ENCODE measurements at regions not wholly inside any gene's neighbourhood (a gene's known extent, or its start where the extent isn't known, plus 50 kb on each side); places are given as distances from the start of the nearest gene placed in this dataset.
"Not testable (repeated sequence)": the region's sequence is repeated elsewhere in the genome, so short reads cannot be mapped to it uniquely, and the experiment has no call there.

- Histone ChIP-seq H3K9me3 (ENCODE audit: low read depth, low read length, poor library complexity, severe bottlenecking) (peaks cover 8% of the 10 kb centered on the region), H3K4me3 (ENCODE audit: low read depth, low read length, poor library complexity, severe bottlenecking) (no peak overlapping the region), H3K27ac (ENCODE audit: low read depth, low read length, poor library complexity, severe bottlenecking) (no peak overlapping the region), H3K27me3 (replicated peaks; ENCODE audit: insufficient read depth, low read depth, low read length, poor library complexity) (no peaks in the 10 kb centered on the region), H3K36me3 (ENCODE audit: insufficient read depth, low read length, poor library complexity, severe bottlenecking) (no peaks in the 10 kb centered on the region), H3K4me1 (ENCODE audit: insufficient read depth, low read length, poor library complexity, severe bottlenecking) (no peaks in the 10 kb centered on the region)
- BruUV-seq (replicated peaks): no TSS peak
- DNase-seq (ENCODE audit: low spot score): no peak
- POLR2A ChIA-PET (ENCODE audit: low non-redundant PET): no interaction called here
- CTCF ChIA-PET: no interaction called here
- intact Hi-C loops (cut with micrococcal nuclease; ENCODE audit: unreplicated experiment): no loop called here
- no peak for TF ChIP-seq EZH2 (IDR thresholded peaks at IDR 0.05; ENCODE audit: borderline replicate concordance, low read depth, low read length, poor library complexity, severe bottlenecking)
These were observed 915.9 kb downstream of the UQCRFS1 start for GRCh38 chr19:28297036-28297435.

DNA sequence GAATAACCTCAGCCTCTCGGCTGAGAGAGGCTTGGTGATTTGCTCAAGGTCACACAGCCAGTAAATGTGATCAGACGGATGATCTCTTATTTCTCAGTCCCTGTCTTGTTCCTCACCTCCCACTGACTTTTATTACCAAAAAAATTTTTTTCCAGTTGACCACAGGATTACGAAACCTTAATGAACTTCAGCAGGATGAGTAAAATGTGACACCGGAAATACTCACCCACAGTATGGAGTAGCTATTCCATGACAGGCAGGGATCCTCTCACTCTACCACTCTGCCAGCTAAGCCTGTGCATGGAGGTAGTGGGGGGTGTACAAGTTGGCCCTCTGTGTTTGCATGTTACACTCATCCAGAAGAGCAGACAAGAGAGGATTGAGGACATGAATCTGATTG, 916.4 kb downstream of the UQCRFS1 start:
- H3K4me1 ChIP-seq (ENCODE audit: insufficient read depth, low read length, poor library complexity, severe bottlenecking): no peaks in the 10 kb centered on the region
- ChIA-PET CTCF (no interaction called here), POLR2A (ENCODE audit: low non-redundant PET) (no interaction called here)
- no peaks in the 10 kb centered on the region for H3K27me3 ChIP-seq (replicated peaks; ENCODE audit: insufficient read depth, low read depth, low read length, poor library complexity)
- no TSS peak for BruUV-seq (replicated peaks)
- TF ChIP-seq CTCF (conservative IDR thresholded peaks at IDR 0.05; ENCODE audit: low read depth, low read length) (no peak), EZH2 (IDR thresholded peaks at IDR 0.05; ENCODE audit: borderline replicate concordance, low read depth, low read length, poor library complexity, severe bottlenecking) (no peak)
- H3K36me3 ChIP-seq (ENCODE audit: insufficient read depth, low read length, poor library complexity, severe bottlenecking): no peaks in the 10 kb centered on the region
- H3K4me3 ChIP-seq (ENCODE audit: low read depth, low read length, poor library complexity, severe bottlenecking): no peak overlapping the region
- intact Hi-C loops (cut with micrococcal nuclease; ENCODE audit: unreplicated experiment): no loop called here
- peak; percentile 64 for DNase-seq (ENCODE audit: low spot score)
- H3K27ac ChIP-seq (ENCODE audit: low read depth, low read length, poor library complexity, severe bottlenecking): no peak overlapping the region
- peaks cover 8% of the 10 kb centered on the region for H3K9me3 ChIP-seq (ENCODE audit: low read depth, low read length, poor library complexity, severe bottlenecking)

GRCh38 chr19:28294975-28295374, 918.0 kb downstream of the UQCRFS1 start:
- H3K36me3 ChIP-seq (ENCODE audit: insufficient read depth, low read length, poor library complexity, severe bottlenecking); H3K4me3 ChIP-seq (ENCODE audit: low read depth, low read length, poor library complexity, severe bottlenecking); CTCF ChIA-PET; H3K27me3 ChIP-seq (replicated peaks; ENCODE audit: insufficient read depth, low read depth, low read length, poor library complexity); H3K9me3 ChIP-seq (ENCODE audit: low read depth, low read length, poor library complexity, severe bottlenecking); H3K27ac ChIP-seq (ENCODE audit: low read depth, low read length, poor library complexity, severe bottlenecking); POLR2A ChIA-PET (ENCODE audit: low non-redundant PET); BruUV-seq (replicated peaks); H3K4me1 ChIP-seq (ENCODE audit: insufficient read depth, low read length, poor library complexity, severe bottlenecking); intact Hi-C loops (cut with micrococcal nuclease; ENCODE audit: unreplicated experiment); DNase-seq (ENCODE audit: low spot score): not testable (repeated sequence)

DNA sequence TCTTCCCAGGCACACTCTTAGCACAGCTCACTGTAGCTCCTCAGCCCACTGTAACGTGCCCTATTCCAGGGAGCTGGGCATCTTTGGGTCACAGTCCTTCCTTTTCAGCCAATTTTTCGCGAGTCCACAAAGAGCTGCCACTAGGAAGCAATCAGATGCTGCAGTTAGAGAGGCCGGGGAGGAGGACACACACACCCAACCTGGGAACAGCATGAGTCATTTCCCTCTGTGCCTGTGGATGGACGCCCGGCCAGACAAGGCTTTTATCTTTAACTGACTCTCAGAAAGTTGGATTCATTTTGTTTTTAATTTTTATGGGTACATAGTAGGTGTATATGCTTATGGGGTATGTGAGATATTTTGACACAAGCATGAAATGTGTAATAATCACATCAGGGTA, 918.6 kb downstream of the UQCRFS1 start:
- no peaks in the 10 kb centered on the region for H3K27me3 ChIP-seq (replicated peaks; ENCODE audit: insufficient read depth, low read depth, low read length, poor library complexity)
- H3K4me3 ChIP-seq (ENCODE audit: low read depth, low read length, poor library complexity, severe bottlenecking): no peak overlapping the region
- H3K27ac ChIP-seq (ENCODE audit: low read depth, low read length, poor library complexity, severe bottlenecking): no peak overlapping the region
- intact Hi-C loops (cut with micrococcal nuclease; ENCODE audit: unreplicated experiment): no loop called here
- no peak for DNase-seq (ENCODE audit: low spot score)
- TF ChIP-seq EZH2 (IDR thresholded peaks at IDR 0.05; ENCODE audit: borderline replicate concordance, low read depth, low read length, poor library complexity, severe bottlenecking) (no peak), CTCF (conservative IDR thresholded peaks at IDR 0.05; ENCODE audit: low read depth, low read length) (no peak)
- POLR2A ChIA-PET (ENCODE audit: low non-redundant PET): no interaction called here
- H3K4me1 ChIP-seq (ENCODE audit: insufficient read depth, low read length, poor library complexity, severe bottlenecking): no peaks in the 10 kb centered on the region
- no TSS peak for BruUV-seq (replicated peaks)
- CTCF ChIA-PET: no interaction called here
- H3K36me3 ChIP-seq (ENCODE audit: insufficient read depth, low read length, poor library complexity, severe bottlenecking): no peaks in the 10 kb centered on the region
- H3K9me3 ChIP-seq (ENCODE audit: low read depth, low read length, poor library complexity, severe bottlenecking): peaks cover 8% of the 10 kb centered on the region
